GM23338 (cell line): ENCODE measurements at regions not wholly inside any gene's neighbourhood (a gene's known extent, or its start where the extent isn't known, plus 50 kb on each side); places are given as distances from the start of the nearest gene placed in this dataset.
A peak's percentile ranks its signal among the peaks of the same experiment; 100 is the strongest.

Source experiments
- ATAC-seq: fragments of 200-7000 bp; cut with Tn5 transposase; 3 replicates; pipeline ENCODE4 v1.9.1; 2020
- DNase-seq: peaks from one replicate; pipeline ENCODE4 v3.0.0-alpha.2; 2015; ENCODE audit warnings: low spot score
- H2AFZ ChIP-seq: fragments of 200-600 bp; sonication (generic); 2 replicates; pipeline ENCODE4 v1.8.0; 2016; ENCODE audit warnings: antibody characterized with exemption, mild to moderate bottlenecking, moderate library complexity
- H3F3A ChIP-seq: fragments of 200-600 bp; sonication (generic); replicated peaks from 2 replicates; pipeline ENCODE4 v1.8.0; 2017; ENCODE audit warnings: antibody characterized with exemption, mixed run types, low read depth
- H3K27ac ChIP-seq: fragments of 200-600 bp; sonication (generic); 2 replicates; pipeline ENCODE4 v1.6.1; 2016; ENCODE audit warnings: low read depth
- H3K27me3 ChIP-seq: fragments of 200-600 bp; sonication (generic); 2 replicates; pipeline ENCODE4 v1.8.0; 2016; ENCODE audit warnings: mild to moderate bottlenecking, mixed run types, moderate library complexity; ENCODE audit not compliant: insufficient read depth
- H3K36me3 ChIP-seq: fragments of 200-600 bp; sonication (generic); 2 replicates; pipeline ENCODE4 v1.8.0; 2016; ENCODE audit warnings: mild to moderate bottlenecking; ENCODE audit not compliant: insufficient read depth
- H3K4me1 ChIP-seq: fragments of 200-600 bp; sonication (generic); 2 replicates; pipeline ENCODE4 v1.8.0; 2016; ENCODE audit warnings: mild to moderate bottlenecking, moderate library complexity; ENCODE audit not compliant: insufficient read depth
- H3K4me2 ChIP-seq: fragments of 200-600 bp; sonication (generic); 2 replicates; pipeline ENCODE4 v1.7.1; 2017; ENCODE audit warnings: mixed run types
- H3K4me3 ChIP-seq: fragments of 200-600 bp; sonication (generic); 2 replicates; pipeline ENCODE4 v1.6.1; 2016; ENCODE audit warnings: mixed run types
- H3K79me2 ChIP-seq: fragments of 200-600 bp; sonication (generic); replicated peaks from 2 replicates; pipeline ENCODE4 v1.8.0; 2017; ENCODE audit warnings: mild to moderate bottlenecking; ENCODE audit not compliant: insufficient read depth
- H3K9me2 ChIP-seq: fragments of 200-600 bp; sonication (generic); 2 replicates; pipeline ENCODE4 v1.8.0; 2017; ENCODE audit not compliant: insufficient read depth
- H4K20me1 ChIP-seq: fragments of 200-600 bp; sonication (generic); replicated peaks from 2 replicates; pipeline ENCODE4 v1.8.0; 2017; ENCODE audit warnings: mild to moderate bottlenecking; ENCODE audit not compliant: insufficient read depth
- H3K27ac Mint-ChIP-seq: 2 replicates; pipeline ENCODE4 v1.8.0; 2020; ENCODE audit warnings: inconsistent platforms, mild to moderate bottlenecking, moderate library complexity, mixed read lengths
- H3K27me3 Mint-ChIP-seq: 3 replicates; pipeline ENCODE4 v1.8.0; 2022; ENCODE audit warnings: low read depth, mild to moderate bottlenecking, moderate library complexity, mixed read lengths, inconsistent platforms; ENCODE audit not compliant: insufficient read depth, poor library complexity
- H3K36me3 Mint-ChIP-seq: 3 replicates; pipeline ENCODE4 v1.8.0; 2021; ENCODE audit warnings: low read depth, mild to moderate bottlenecking, inconsistent platforms, moderate library complexity, mixed read lengths
- H3K4me1 Mint-ChIP-seq: 3 replicates; pipeline ENCODE4 v1.8.0; 2020; ENCODE audit warnings: mild to moderate bottlenecking, inconsistent platforms, mixed read lengths
- H3K4me3 Mint-ChIP-seq: 3 replicates; pipeline ENCODE4 v1.8.0; 2021; ENCODE audit warnings: moderate library complexity, mild to moderate bottlenecking, inconsistent platforms, mixed read lengths
- H3K9me3 Mint-ChIP-seq: 3 replicates; pipeline ENCODE4 v1.8.0; 2020; ENCODE audit warnings: moderate library complexity, mild to moderate bottlenecking, inconsistent platforms, mixed read lengths
- CREB1 ChIP-seq: fragments of 250-450 bp; sonication (Bioruptor Pico); IDR thresholded peaks from 2 replicates; pipeline ENCODE4 v1.5.0; 2020; ENCODE audit warnings: low read depth, mild to moderate bottlenecking, moderate library complexity
- EZH2 ChIP-seq: fragments of 200-600 bp; sonication (generic); IDR thresholded peaks from one replicate; pipeline ENCODE4 v1.8.0; 2017; ENCODE audit warnings: antibody characterized with exemption, mild to moderate bottlenecking, low read depth; ENCODE audit not compliant: unreplicated experiment
- EZH2phosphoT487 ChIP-seq: fragments of 200-600 bp; sonication (generic); IDR thresholded peaks from one replicate; pipeline ENCODE4 v1.8.1; 2018; ENCODE audit warnings: antibody characterized with exemption; ENCODE audit not compliant: unreplicated experiment
- JUNB ChIP-seq: IDR thresholded peaks from one replicate; pipeline ENCODE4 v1.6.1; 2016; ENCODE audit warnings: antibody characterized with exemption; ENCODE audit not compliant: unreplicated experiment
- NANOG ChIP-seq: IDR thresholded peaks from 2 replicates; pipeline ENCODE4 v1.6.1; 2016; ENCODE audit warnings: antibody characterized with exemption, borderline replicate concordance
- POLR2AphosphoS5 ChIP-seq: IDR thresholded peaks from 2 replicates; pipeline ENCODE4 v1.6.1; 2016; ENCODE audit warnings: antibody characterized with exemption, low read depth
- STAT1 ChIP-seq: IDR thresholded peaks from one replicate; pipeline ENCODE4 v1.6.1; 2016; ENCODE audit warnings: antibody characterized with exemption; ENCODE audit not compliant: unreplicated experiment
- ZNF114 ChIP-seq: fragments of 250-450 bp; sonication (Bioruptor Pico); IDR thresholded peaks from 2 replicates; pipeline ENCODE4 v1.5.0; 2020; ENCODE audit warnings: mild to moderate bottlenecking, moderate library complexity
- ZNF331 ChIP-seq: fragments of 250-450 bp; sonication (Bioruptor Pico); IDR thresholded peaks from 2 replicates; pipeline ENCODE4 v1.5.0; 2020; ENCODE audit warnings: low read depth, mild to moderate bottlenecking, moderate library complexity
- TF ChIP-seq, protein P1 (sequence below), 2 experiments: fragments of 200-600 bp in 1 of 2; sonication (generic) in 1 of 2; conservative IDR thresholded peaks; 2 replicates each; pipeline versions ENCODE4 v1.5.1 to v1.6.1; 2016 to 2017; ENCODE audit warnings: antibody characterized with exemption in 2 of 2, low read depth in 2 of 2, mild to moderate bottlenecking in 2 of 2, moderate library complexity in 1 of 2
- TF ChIP-seq, protein P2 (sequence below): IDR thresholded peaks from one replicate; pipeline ENCODE4 v1.6.1; 2018; ENCODE audit warnings: antibody characterized with exemption; ENCODE audit not compliant: unreplicated experiment
- TF ChIP-seq, protein P3 (sequence below): IDR thresholded peaks from 2 replicates; pipeline ENCODE4 v1.6.1; 2016; ENCODE audit warnings: antibody characterized with exemption
- TF ChIP-seq, protein P4 (sequence below): fragments of 250-450 bp; sonication (Bioruptor Pico); IDR thresholded peaks from 2 replicates; pipeline ENCODE4 v1.5.0; 2020; ENCODE audit warnings: mild to moderate bottlenecking, moderate library complexity

DNA sequence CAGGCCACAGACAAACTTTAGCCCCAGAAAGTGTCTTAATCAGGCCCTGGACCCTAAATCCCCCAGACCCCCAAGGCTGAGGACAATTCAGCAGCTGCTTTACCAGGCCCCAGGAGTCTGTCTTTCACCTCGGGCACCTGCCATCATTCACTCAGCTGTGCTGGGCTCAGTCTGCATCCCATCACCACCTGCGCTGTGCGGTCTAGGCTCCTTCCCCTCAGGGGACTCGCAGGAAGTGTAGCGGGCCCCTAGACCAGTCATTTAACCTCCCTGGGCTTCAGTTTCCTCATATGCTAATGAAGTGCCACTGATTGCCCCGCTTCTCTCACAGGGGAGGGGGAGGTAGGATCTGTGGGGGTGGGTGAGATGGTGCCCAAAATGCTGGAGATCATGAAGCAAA, 76.4 kb upstream of the ZMIZ1 start:
- Histone ChIP-seq H3K27me3 (no peaks in the 10 kb centered on the region), H3K4me2 (no peak overlapping the region), H3K9me2 (no peaks in the 10 kb centered on the region), H3K4me3 (no peak overlapping the region), H3K4me1 (no peaks in the 10 kb centered on the region), H3F3A (no peaks in the 10 kb centered on the region), H4K20me1 (no peaks in the 10 kb centered on the region), H3K79me2 (no peaks in the 10 kb centered on the region), H3K27ac (no peak overlapping the region), H3K36me3 (no peaks in the 10 kb centered on the region), H2AFZ (0 out of 2 replicates have a peak overlapping the region, but pooled peaks have one; percentile 23)
- Mint-ChIP-seq H3K9me3 (no peaks in the 10 kb centered on the region), H3K4me1 (peaks cover 29% of the 10 kb centered on the region; the same call in 2 of the 3 replicates), H3K36me3 (no peaks in the 10 kb centered on the region), H3K4me3 (no peak overlapping the region), H3K27me3 (peaks cover 5% of the 10 kb centered on the region), H3K27ac (no peak overlapping the region)
- ATAC-seq (peak; percentile 56; the same call in 2 of the 3 replicates), DNase-seq (no peak)
- TF ChIP-seq ZNF331 (CRISPR knock-in tag) (no peak), EZH2phosphoT487 (no peak), POLR2AphosphoS5 (no peak), STAT1 (no peak), ZNF114 (no peak), EZH2 (no peak), JUNB (no peak), CREB1 (CRISPR knock-in tag) (no peak), NANOG (no peak)
- TF ChIP-seq, protein P1, sequence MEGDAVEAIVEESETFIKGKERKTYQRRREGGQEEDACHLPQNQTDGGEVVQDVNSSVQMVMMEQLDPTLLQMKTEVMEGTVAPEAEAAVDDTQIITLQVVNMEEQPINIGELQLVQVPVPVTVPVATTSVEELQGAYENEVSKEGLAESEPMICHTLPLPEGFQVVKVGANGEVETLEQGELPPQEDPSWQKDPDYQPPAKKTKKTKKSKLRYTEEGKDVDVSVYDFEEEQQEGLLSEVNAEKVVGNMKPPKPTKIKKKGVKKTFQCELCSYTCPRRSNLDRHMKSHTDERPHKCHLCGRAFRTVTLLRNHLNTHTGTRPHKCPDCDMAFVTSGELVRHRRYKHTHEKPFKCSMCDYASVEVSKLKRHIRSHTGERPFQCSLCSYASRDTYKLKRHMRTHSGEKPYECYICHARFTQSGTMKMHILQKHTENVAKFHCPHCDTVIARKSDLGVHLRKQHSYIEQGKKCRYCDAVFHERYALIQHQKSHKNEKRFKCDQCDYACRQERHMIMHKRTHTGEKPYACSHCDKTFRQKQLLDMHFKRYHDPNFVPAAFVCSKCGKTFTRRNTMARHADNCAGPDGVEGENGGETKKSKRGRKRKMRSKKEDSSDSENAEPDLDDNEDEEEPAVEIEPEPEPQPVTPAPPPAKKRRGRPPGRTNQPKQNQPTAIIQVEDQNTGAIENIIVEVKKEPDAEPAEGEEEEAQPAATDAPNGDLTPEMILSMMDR (conservative IDR thresholded peaks at IDR 0.05; ENCODE audit: low read depth in 2 of 2) = no peak
- TF ChIP-seq, protein P2, sequence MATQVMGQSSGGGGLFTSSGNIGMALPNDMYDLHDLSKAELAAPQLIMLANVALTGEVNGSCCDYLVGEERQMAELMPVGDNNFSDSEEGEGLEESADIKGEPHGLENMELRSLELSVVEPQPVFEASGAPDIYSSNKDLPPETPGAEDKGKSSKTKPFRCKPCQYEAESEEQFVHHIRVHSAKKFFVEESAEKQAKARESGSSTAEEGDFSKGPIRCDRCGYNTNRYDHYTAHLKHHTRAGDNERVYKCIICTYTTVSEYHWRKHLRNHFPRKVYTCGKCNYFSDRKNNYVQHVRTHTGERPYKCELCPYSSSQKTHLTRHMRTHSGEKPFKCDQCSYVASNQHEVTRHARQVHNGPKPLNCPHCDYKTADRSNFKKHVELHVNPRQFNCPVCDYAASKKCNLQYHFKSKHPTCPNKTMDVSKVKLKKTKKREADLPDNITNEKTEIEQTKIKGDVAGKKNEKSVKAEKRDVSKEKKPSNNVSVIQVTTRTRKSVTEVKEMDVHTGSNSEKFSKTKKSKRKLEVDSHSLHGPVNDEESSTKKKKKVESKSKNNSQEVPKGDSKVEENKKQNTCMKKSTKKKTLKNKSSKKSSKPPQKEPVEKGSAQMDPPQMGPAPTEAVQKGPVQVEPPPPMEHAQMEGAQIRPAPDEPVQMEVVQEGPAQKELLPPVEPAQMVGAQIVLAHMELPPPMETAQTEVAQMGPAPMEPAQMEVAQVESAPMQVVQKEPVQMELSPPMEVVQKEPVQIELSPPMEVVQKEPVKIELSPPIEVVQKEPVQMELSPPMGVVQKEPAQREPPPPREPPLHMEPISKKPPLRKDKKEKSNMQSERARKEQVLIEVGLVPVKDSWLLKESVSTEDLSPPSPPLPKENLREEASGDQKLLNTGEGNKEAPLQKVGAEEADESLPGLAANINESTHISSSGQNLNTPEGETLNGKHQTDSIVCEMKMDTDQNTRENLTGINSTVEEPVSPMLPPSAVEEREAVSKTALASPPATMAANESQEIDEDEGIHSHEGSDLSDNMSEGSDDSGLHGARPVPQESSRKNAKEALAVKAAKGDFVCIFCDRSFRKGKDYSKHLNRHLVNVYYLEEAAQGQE = no peak
- TF ChIP-seq, protein P3, sequence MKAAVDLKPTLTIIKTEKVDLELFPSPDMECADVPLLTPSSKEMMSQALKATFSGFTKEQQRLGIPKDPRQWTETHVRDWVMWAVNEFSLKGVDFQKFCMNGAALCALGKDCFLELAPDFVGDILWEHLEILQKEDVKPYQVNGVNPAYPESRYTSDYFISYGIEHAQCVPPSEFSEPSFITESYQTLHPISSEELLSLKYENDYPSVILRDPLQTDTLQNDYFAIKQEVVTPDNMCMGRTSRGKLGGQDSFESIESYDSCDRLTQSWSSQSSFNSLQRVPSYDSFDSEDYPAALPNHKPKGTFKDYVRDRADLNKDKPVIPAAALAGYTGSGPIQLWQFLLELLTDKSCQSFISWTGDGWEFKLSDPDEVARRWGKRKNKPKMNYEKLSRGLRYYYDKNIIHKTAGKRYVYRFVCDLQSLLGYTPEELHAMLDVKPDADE = no peak
- TF ChIP-seq, protein P4, sequence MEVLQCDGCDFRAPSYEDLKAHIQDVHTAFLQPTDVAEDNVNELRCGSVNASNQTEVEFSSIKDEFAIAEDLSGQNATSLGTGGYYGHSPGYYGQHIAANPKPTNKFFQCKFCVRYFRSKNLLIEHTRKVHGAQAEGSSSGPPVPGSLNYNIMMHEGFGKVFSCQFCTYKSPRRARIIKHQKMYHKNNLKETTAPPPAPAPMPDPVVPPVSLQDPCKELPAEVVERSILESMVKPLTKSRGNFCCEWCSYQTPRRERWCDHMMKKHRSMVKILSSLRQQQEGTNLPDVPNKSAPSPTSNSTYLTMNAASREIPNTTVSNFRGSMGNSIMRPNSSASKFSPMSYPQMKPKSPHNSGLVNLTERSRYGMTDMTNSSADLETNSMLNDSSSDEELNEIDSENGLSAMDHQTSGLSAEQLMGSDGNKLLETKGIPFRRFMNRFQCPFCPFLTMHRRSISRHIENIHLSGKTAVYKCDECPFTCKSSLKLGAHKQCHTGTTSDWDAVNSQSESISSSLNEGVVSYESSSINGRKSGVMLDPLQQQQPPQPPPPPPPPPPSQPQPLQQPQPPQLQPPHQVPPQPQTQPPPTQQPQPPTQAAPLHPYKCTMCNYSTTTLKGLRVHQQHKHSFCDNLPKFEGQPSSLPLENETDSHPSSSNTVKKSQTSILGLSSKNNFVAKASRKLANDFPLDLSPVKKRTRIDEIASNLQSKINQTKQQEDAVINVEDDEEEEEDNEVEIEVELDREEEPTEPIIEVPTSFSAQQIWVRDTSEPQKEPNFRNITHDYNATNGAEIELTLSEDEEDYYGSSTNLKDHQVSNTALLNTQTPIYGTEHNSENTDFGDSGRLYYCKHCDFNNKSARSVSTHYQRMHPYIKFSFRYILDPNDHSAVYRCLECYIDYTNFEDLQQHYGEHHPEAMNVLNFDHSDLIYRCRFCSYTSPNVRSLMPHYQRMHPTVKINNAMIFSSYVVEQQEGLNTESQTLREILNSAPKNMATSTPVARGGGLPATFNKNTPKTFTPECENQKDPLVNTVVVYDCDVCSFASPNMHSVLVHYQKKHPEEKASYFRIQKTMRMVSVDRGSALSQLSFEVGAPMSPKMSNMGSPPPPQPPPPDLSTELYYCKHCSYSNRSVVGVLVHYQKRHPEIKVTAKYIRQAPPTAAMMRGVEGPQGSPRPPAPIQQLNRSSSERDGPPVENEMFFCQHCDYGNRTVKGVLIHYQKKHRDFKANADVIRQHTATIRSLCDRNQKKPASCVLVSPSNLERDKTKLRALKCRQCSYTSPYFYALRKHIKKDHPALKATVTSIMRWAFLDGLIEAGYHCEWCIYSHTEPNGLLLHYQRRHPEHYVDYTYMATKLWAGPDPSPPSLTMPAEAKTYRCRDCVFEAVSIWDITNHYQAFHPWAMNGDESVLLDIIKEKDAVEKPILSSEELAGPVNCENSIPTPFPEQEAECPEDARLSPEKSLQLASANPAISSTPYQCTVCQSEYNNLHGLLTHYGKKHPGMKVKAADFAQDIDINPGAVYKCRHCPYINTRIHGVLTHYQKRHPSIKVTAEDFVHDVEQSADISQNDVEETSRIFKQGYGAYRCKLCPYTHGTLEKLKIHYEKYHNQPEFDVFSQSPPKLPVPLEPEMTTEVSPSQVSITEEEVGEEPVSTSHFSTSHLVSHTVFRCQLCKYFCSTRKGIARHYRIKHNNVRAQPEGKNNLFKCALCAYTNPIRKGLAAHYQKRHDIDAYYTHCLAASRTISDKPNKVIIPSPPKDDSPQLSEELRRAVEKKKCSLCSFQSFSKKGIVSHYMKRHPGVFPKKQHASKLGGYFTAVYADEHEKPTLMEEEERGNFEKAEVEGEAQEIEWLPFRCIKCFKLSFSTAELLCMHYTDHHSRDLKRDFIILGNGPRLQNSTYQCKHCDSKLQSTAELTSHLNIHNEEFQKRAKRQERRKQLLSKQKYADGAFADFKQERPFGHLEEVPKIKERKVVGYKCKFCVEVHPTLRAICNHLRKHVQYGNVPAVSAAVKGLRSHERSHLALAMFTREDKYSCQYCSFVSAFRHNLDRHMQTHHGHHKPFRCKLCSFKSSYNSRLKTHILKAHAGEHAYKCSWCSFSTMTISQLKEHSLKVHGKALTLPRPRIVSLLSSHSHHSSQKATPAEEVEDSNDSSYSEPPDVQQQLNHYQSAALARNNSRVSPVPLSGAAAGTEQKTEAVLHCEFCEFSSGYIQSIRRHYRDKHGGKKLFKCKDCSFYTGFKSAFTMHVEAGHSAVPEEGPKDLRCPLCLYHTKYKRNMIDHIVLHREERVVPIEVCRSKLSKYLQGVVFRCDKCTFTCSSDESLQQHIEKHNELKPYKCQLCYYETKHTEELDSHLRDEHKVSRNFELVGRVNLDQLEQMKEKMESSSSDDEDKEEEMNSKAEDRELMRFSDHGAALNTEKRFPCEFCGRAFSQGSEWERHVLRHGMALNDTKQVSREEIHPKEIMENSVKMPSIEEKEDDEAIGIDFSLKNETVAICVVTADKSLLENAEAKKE (CRISPR knock-in tag) = no peak
